ENCODE measurements at regions not wholly inside any gene's neighbourhood (a gene's known extent, or its start where the extent isn't known, plus 50 kb on each side); places are given as distances from the start of the nearest gene placed in this dataset.

GRCh38 chr3:187568171-187568570 lies 102.0 kb downstream of the SST start:
- TF ChIP-seq POLR2AphosphoS5 (IDR thresholded peaks at IDR 0.05) (no peak), POLR2A (IDR thresholded peaks at IDR 0.05) (no peak), CTCF (IDR thresholded peaks at IDR 0.05) (no peak)
- H3K27ac ChIP-seq: no peak overlapping the region
- no peaks in the 10 kb centered on the region for H3K9me3 ChIP-seq
- H3K36me3 ChIP-seq: no peaks in the 10 kb centered on the region
- H3K27me3 ChIP-seq (replicated peaks; ENCODE audit: insufficient read depth): no peaks in the 10 kb centered on the region
- no peak for DNase-seq (ENCODE audit: low spot score)
- no peaks in the 10 kb centered on the region for H3K4me1 ChIP-seq (replicated peaks)
- intact Hi-C loops (cut with DNase I): no loop called here
- 57% methylated on average over 4 of the region's 4 CpGs for WGBS
- H3K4me3 ChIP-seq: no peak overlapping the region

GRCh38 chr3:187567661-187568121 lies 102.5 kb downstream of the SST start:
- intact Hi-C loops (cut with DNase I): no loop called here
- Histone ChIP-seq H3K27ac (no peak overlapping the region), H3K9me3 (no peaks in the 10 kb centered on the region), H3K27me3 (replicated peaks; ENCODE audit: insufficient read depth) (no peaks in the 10 kb centered on the region), H3K4me1 (replicated peaks) (no peaks in the 10 kb centered on the region), H3K4me3 (no peak overlapping the region), H3K36me3 (no peaks in the 10 kb centered on the region)
- TF ChIP-seq POLR2AphosphoS5 (IDR thresholded peaks at IDR 0.05) (no peak), CTCF (IDR thresholded peaks at IDR 0.05) (no peak), POLR2A (IDR thresholded peaks at IDR 0.05) (no peak)
- WGBS: 39% methylated on average over 2 of the region's 2 CpGs
- no peak for DNase-seq (ENCODE audit: low spot score)

GRCh38 chr3:187567021-187567420 lies 103.2 kb downstream of the SST start:
- Histone ChIP-seq H3K27ac (no peak overlapping the region), H3K36me3 (no peaks in the 10 kb centered on the region), H3K4me1 (replicated peaks) (no peaks in the 10 kb centered on the region), H3K27me3 (replicated peaks; ENCODE audit: insufficient read depth) (no peaks in the 10 kb centered on the region), H3K9me3 (no peaks in the 10 kb centered on the region), H3K4me3 (no peak overlapping the region)
- no peak for DNase-seq (ENCODE audit: low spot score)
- intact Hi-C loops (cut with DNase I): no loop called here
- TF ChIP-seq POLR2A (IDR thresholded peaks at IDR 0.05): no peak
- no peak for TF ChIP-seq POLR2AphosphoS5 (IDR thresholded peaks at IDR 0.05)
- TF ChIP-seq CTCF (IDR thresholded peaks at IDR 0.05): no peak
- WGBS: 60% methylated on average over 2 of the region's 2 CpGs

GRCh38 chr3:187565701-187566100 lies 104.5 kb downstream of the SST start:
- TF ChIP-seq CTCF (IDR thresholded peaks at IDR 0.05): no peak
- TF ChIP-seq POLR2AphosphoS5 (IDR thresholded peaks at IDR 0.05): no peak
- TF ChIP-seq POLR2A (IDR thresholded peaks at IDR 0.05): no peak
- intact Hi-C loops (cut with DNase I): no loop called here
- Histone ChIP-seq H3K9me3 (no peaks in the 10 kb centered on the region), H3K27me3 (replicated peaks; ENCODE audit: insufficient read depth) (no peaks in the 10 kb centered on the region), H3K4me3 (no peak overlapping the region), H3K27ac (no peak overlapping the region), H3K36me3 (no peaks in the 10 kb centered on the region), H3K4me1 (replicated peaks) (no peaks in the 10 kb centered on the region)
- 93% methylated on average over 5 of the region's 5 CpGs for WGBS
- DNase-seq (ENCODE audit: low spot score): no peak

GRCh38 chr3:187558990-187559389 lies 111.2 kb downstream of the SST start:
- H3K9me3 ChIP-seq: no peaks in the 10 kb centered on the region
- DNase-seq (ENCODE audit: low spot score): no peak
- WGBS: 49% methylated on average over 2 of the region's 2 CpGs
- H3K27ac ChIP-seq: no peak overlapping the region
- H3K27me3 ChIP-seq (replicated peaks; ENCODE audit: insufficient read depth): no peaks in the 10 kb centered on the region
- no peaks in the 10 kb centered on the region for H3K4me1 ChIP-seq (replicated peaks)
- no peak for TF ChIP-seq CTCF (IDR thresholded peaks at IDR 0.05)
- TF ChIP-seq POLR2AphosphoS5 (IDR thresholded peaks at IDR 0.05): no peak
- TF ChIP-seq POLR2A (IDR thresholded peaks at IDR 0.05): no peak
- H3K4me3 ChIP-seq: no peak overlapping the region
- intact Hi-C loops (cut with DNase I): no loop called here
- H3K36me3 ChIP-seq: no peaks in the 10 kb centered on the region

Data from prostate gland (tissue), 2 donors.